H1 (cell line): ENCODE measurements at regions not wholly inside any gene's neighbourhood (a gene's known extent, or its start where the extent isn't known, plus 50 kb on each side); places are given as distances from the start of the nearest gene placed in this dataset.

Experiments
- CTCF ChIA-PET: fragments of 300-600 bp; sonication (Branson Sonifier 250); formaldehyde crosslinking; loops from one replicate; lab custom pipeline; 2021; ENCODE audit not compliant: partially characterized antibody; lab: Charles Lee
- POLR2A ChIA-PET: fragments of 300-600 bp; sonication (Branson Sonifier 250); formaldehyde crosslinking; loops from one replicate; lab custom pipeline; 2021; ENCODE audit warnings: inconsistent platforms; ENCODE audit not compliant: partially characterized antibody; lab: Charles Lee
- DNase-seq, 2 experiments: peaks; one replicate each; pipeline versions ENCODE4 v3.0.0 to v3.0.0-alpha.2; 2010 to 2022; ENCODE audit warnings: low spot score in 2 of 2, low read depth in 1 of 2, mixed read lengths in 1 of 2
- FAIRE-seq: peaks from 2 replicates; lab custom pipeline; 2011; peaks lifted over from hg19 to GRCh38; lab: Jason Lieb, UNC
- H2AFZ ChIP-seq: 2 replicates; pipeline ENCODE4 v1.8.1; 2012; ENCODE audit warnings: low read length, inconsistent platforms
- H2AK5ac ChIP-seq: 2 replicates; pipeline ENCODE4 v1.6.1; 2013; ENCODE audit warnings: low read depth, low read length
- H2BK120ac ChIP-seq: replicated peaks from 2 replicates; pipeline ENCODE3; 2013; ENCODE audit warnings: low read depth, low read length, inconsistent platforms
- H2BK12ac ChIP-seq: 2 replicates; pipeline ENCODE4 v1.6.1; 2013; ENCODE audit warnings: low read depth, low read length
- H2BK15ac ChIP-seq: 2 replicates; pipeline ENCODE4 v1.6.1; 2013; ENCODE audit warnings: low read length
- H2BK20ac ChIP-seq: 2 replicates; pipeline ENCODE4 v1.6.1; 2013; ENCODE audit warnings: low read length
- H2BK5ac ChIP-seq: 2 replicates; pipeline ENCODE4 v1.6.1; 2013; ENCODE audit warnings: low read depth, low read length
- H3K14ac ChIP-seq: 2 replicates; pipeline ENCODE4 v1.6.1; 2013; ENCODE audit warnings: inconsistent platforms; ENCODE audit not compliant: insufficient read length
- H3K18ac ChIP-seq: 2 replicates; pipeline ENCODE4 v1.6.1; 2013; ENCODE audit warnings: low read length; ENCODE audit errors: extremely low read depth
- H3K23ac ChIP-seq: 2 replicates; pipeline ENCODE4 v1.6.1; 2013; ENCODE audit warnings: inconsistent platforms; ENCODE audit not compliant: insufficient read length
- H3K23me2 ChIP-seq: 2 replicates; pipeline ENCODE4 v1.6.1; 2013; ENCODE audit warnings: low read depth, low read length
- H3K27ac ChIP-seq: 2 replicates; pipeline ENCODE4 v1.6.1; 2011; ENCODE audit warnings: low read depth, low read length, inconsistent platforms
- H3K27me3 ChIP-seq, 4 experiments: replicated peaks in 1 of 4; 1 replicate in 1 of 4; 2 replicates in 3 of 4; pipeline versions ENCODE4 v1.6.1 to v1.8.1; 2011 to 2013; ENCODE audit warnings: low read length in 3 of 4, mild to moderate bottlenecking in 3 of 4, inconsistent platforms in 2 of 4, mixed read lengths in 2 of 4, moderate library complexity in 1 of 4; ENCODE audit not compliant: control insufficient read depth in 3 of 4, insufficient read depth in 3 of 4; ENCODE audit errors: extremely low read depth in 1 of 4
- H3K36me3 ChIP-seq, 4 experiments: 2 replicates each; pipeline versions ENCODE4 v1.6.1 to v1.8.1; 2011 to 2013; ENCODE audit warnings: mild to moderate bottlenecking in 4 of 4, low read length in 3 of 4, moderate library complexity in 2 of 4, control low read depth in 1 of 4, inconsistent platforms in 1 of 4; ENCODE audit not compliant: insufficient read depth in 4 of 4, control insufficient read depth in 2 of 4
- H3K4ac ChIP-seq: replicated peaks from 2 replicates; pipeline ENCODE3; 2013; ENCODE audit warnings: low read length, low read depth, mixed read lengths, inconsistent platforms; ENCODE audit not compliant: insufficient read length
- H3K4me1 ChIP-seq, 4 experiments: replicated peaks in 1 of 4; 1 replicate in 1 of 4; 2 replicates in 3 of 4; pipeline versions ENCODE4 v1.6.1 to v1.8.1; 2011 to 2013; ENCODE audit warnings: low read length in 3 of 4, inconsistent platforms in 2 of 4, mixed read lengths in 1 of 4; ENCODE audit not compliant: insufficient read depth in 4 of 4, control insufficient read depth in 3 of 4
- H3K4me2 ChIP-seq, 2 experiments: 2 replicates each; pipeline versions ENCODE4 v1.6.1 to v1.8.1; 2011 to 2013; ENCODE audit warnings: low read depth in 2 of 2, low read length in 2 of 2, control low read depth in 1 of 2, inconsistent platforms in 1 of 2, mild to moderate bottlenecking in 1 of 2; ENCODE audit not compliant: insufficient read depth in 1 of 2
- H3K4me3 ChIP-seq, 4 experiments: fragments of 200-600, 300-600 bp in 1 of 4; sonication (generic), shearing (Covaris generic), sonication (Bioruptor Twin) in 1 of 4; 2 replicates each; pipeline versions ENCODE4 v1.5.1 to v1.8.1; 2011 to 2016; ENCODE audit warnings: low read length in 4 of 4, low read depth in 3 of 4, control low read depth in 2 of 4, inconsistent platforms in 2 of 4, mild to moderate bottlenecking in 2 of 4, mixed read lengths in 1 of 4, moderate library complexity in 1 of 4; ENCODE audit not compliant: insufficient read depth in 2 of 4; ENCODE audit errors: extremely low read depth in 1 of 4
- H3K56ac ChIP-seq: replicated peaks from 2 replicates; pipeline ENCODE3; 2013; ENCODE audit warnings: low read depth, mild to moderate bottlenecking, mixed read lengths, low read length, inconsistent platforms; ENCODE audit not compliant: insufficient read length
- H3K79me1 ChIP-seq: 2 replicates; pipeline ENCODE4 v1.6.1; 2013; ENCODE audit warnings: low read depth, low read length, control low read depth
- H3K79me2 ChIP-seq, 2 experiments: 2 replicates each; pipeline versions ENCODE4 v1.6.1 to v1.8.1; 2012 to 2013; ENCODE audit warnings: low read length in 2 of 2, mild to moderate bottlenecking in 2 of 2, inconsistent platforms in 1 of 2; ENCODE audit not compliant: insufficient read depth in 2 of 2, control insufficient read depth in 1 of 2
- H3K9ac ChIP-seq, 4 experiments: replicated peaks in 1 of 4; 1 replicate in 1 of 4; 2 replicates in 3 of 4; pipeline versions ENCODE4 v1.6.1 to v1.8.1; 2011 to 2013; ENCODE audit warnings: low read depth in 3 of 4, low read length in 3 of 4, control low read depth in 2 of 4, mild to moderate bottlenecking in 2 of 4, moderate library complexity in 2 of 4, inconsistent platforms in 1 of 4; ENCODE audit errors: extremely low read depth in 1 of 4
- H3K9me3 ChIP-seq, 2 experiments: 2 replicates each; pipeline versions ENCODE4 v1.6.1 to v1.8.1; 2012 to 2013; ENCODE audit warnings: mild to moderate bottlenecking in 2 of 2, moderate library complexity in 2 of 2, control low read depth in 1 of 2, inconsistent platforms in 1 of 2, low read depth in 1 of 2, low read length in 1 of 2, mixed read lengths in 1 of 2; ENCODE audit not compliant: insufficient read depth in 2 of 2
- H4K20me1 ChIP-seq, 2 experiments: replicated peaks in 1 of 2; 2 replicates each; pipeline versions ENCODE3 to v1.8.1; 2011 to 2013; ENCODE audit warnings: inconsistent platforms in 2 of 2, low read length in 2 of 2, mild to moderate bottlenecking in 1 of 2; ENCODE audit not compliant: insufficient read depth in 2 of 2, control insufficient read depth in 1 of 2
- H4K5ac ChIP-seq: 2 replicates; pipeline ENCODE4 v1.6.1; 2013; ENCODE audit warnings: low read length, low read depth, mixed read lengths, inconsistent platforms; ENCODE audit not compliant: insufficient read length
- H4K8ac ChIP-seq: 2 replicates; pipeline ENCODE4 v1.8.0; 2013; ENCODE audit warnings: mild to moderate bottlenecking, moderate library complexity, low read length, inconsistent platforms; ENCODE audit not compliant: insufficient read depth; ENCODE audit errors: extremely low read depth
- H4K91ac ChIP-seq: replicated peaks from 2 replicates; pipeline ENCODE3; 2013; ENCODE audit warnings: low read length, mixed read lengths, inconsistent platforms; ENCODE audit not compliant: insufficient read length
- BRCA1 ChIP-seq: IDR thresholded peaks from 2 replicates; pipeline ENCODE4 v1.6.1; 2012; ENCODE audit warnings: low read depth, low read length, improper control_type of control experiment
- CBX5 ChIP-seq: fragments of 300-800, 300-1000 bp; sonication (generic); IDR thresholded peaks from 2 replicates; pipeline ENCODE4 v1.7.1; 2016; ENCODE audit warnings: antibody characterized with exemption, low read length, low read depth
- JUN ChIP-seq: IDR thresholded peaks from 2 replicates; pipeline ENCODE4 v1.6.1; 2011; ENCODE audit warnings: low read depth, mild to moderate bottlenecking, improper control_type of control experiment, low read length
- POLR2A ChIP-seq, 2 experiments: IDR thresholded peaks; 1 replicate in 1 of 2; 2 replicates in 1 of 2; pipeline ENCODE4 v1.6.1; 2011; ENCODE audit warnings: low read depth in 2 of 2, low read length in 2 of 2, mild to moderate bottlenecking in 2 of 2; ENCODE audit errors: control extremely low read depth in 1 of 2
- RAD21 ChIP-seq, 2 experiments: IDR thresholded peaks in 1 of 2; conservative IDR thresholded peaks in 1 of 2; 2 replicates each; pipeline ENCODE4 v1.6.1; 2011; ENCODE audit warnings: low read depth in 2 of 2, low read length in 2 of 2, improper control_type of control experiment in 1 of 2, inconsistent platforms in 1 of 2, mild to moderate bottlenecking in 1 of 2, moderate library complexity in 1 of 2
- RBBP5 ChIP-seq: IDR thresholded peaks from 2 replicates; pipeline ENCODE4 v1.7.1; 2012; ENCODE audit warnings: low read depth, mild to moderate bottlenecking, inconsistent platforms, low read length, moderate library complexity, borderline replicate concordance
- RFX5 ChIP-seq: IDR thresholded peaks from 2 replicates; pipeline ENCODE4 v1.6.1; 2011; ENCODE audit warnings: low read depth, low read length, improper control_type of control experiment, borderline replicate concordance
- RNF2 ChIP-seq: fragments of 200-900, 300-1000 bp; sonication (generic); IDR thresholded peaks from 2 replicates; pipeline ENCODE4 v1.7.1; 2016; ENCODE audit warnings: borderline replicate concordance, low read depth, mild to moderate bottlenecking, antibody characterized with exemption, low read length; ENCODE audit not compliant: poor library complexity, severe bottlenecking; ENCODE audit errors: missing control alignments
- SAP30 ChIP-seq: fragments of 300-600 bp; sonication (generic); IDR thresholded peaks from 2 replicates; pipeline ENCODE4 v1.7.1; 2012; ENCODE audit warnings: low read length, moderate library complexity, mild to moderate bottlenecking, inconsistent platforms; ENCODE audit not compliant: insufficient read depth, insufficient replicate concordance
- SP4 ChIP-seq: IDR thresholded peaks from 2 replicates; pipeline ENCODE4 v1.6.1; 2012; ENCODE audit warnings: low read length, inconsistent platforms
- SRF ChIP-seq: IDR thresholded peaks from 2 replicates; pipeline ENCODE4 v1.6.1; 2011; ENCODE audit warnings: mild to moderate bottlenecking, low read depth, low read length, moderate library complexity
- TAF1 ChIP-seq: IDR thresholded peaks from 2 replicates; pipeline ENCODE4 v1.6.1; 2011; ENCODE audit warnings: mild to moderate bottlenecking, low read depth, low read length
- WGBS, 2 experiments: shearing (Covaris generic) in 1 of 2; methylation state at CpG; one replicate each; pipeline versions ENCODE4 v1.1.6 to v1.1.7; 2013 to 2015; ENCODE audit warnings: low lambda C conversion rate in 2 of 2, mixed read lengths in 2 of 2, inconsistent platforms in 1 of 2, low coverage in 1 of 2, missing lambda C conversion rate in 1 of 2; ENCODE audit not compliant: insufficient replicate concordance in 2 of 2, insufficient coverage in 1 of 2, insufficient read length in 1 of 2; ENCODE audit errors: extremely low coverage in 1 of 2, missing lambda C conversion rate in 1 of 2; 5-methylcytosine and 5-hydroxymethylcytosine counted together
- TF ChIP-seq, protein P1 (sequence below): IDR thresholded peaks from 2 replicates; pipeline ENCODE4 v1.6.1; 2011; ENCODE audit warnings: low read length, improper control_type of control experiment

DNA sequence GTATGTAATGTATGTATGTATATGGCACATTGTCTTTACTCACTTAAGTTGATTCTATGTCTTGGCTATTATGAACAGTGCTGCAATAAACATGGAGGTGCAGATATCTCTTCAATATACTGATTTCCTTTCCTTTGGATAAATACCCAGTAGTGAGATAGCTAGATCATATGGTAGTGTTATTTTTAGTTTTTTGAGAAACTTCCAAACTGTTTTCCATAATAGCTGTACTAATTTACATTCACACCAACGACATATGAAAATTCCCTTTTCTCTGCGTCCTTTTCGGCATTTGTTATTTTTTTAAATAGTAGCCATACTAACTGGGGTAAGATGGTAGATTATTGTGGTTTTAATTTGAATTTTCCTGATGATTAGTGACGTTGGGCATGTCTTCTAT, 445.6 kb downstream of the NFIB start:
- Histone ChIP-seq H3K27ac (no peak overlapping the region), H3K4me1 (no peaks in the 10 kb centered on the region), H4K91ac (no peak overlapping the region), H3K79me1 (no peaks in the 10 kb centered on the region), H2BK15ac (no peak overlapping the region), H3K4me2 (no peak overlapping the region), H2BK5ac (no peak overlapping the region), H3K23me2 (no peaks in the 10 kb centered on the region; the same call in 1 of the 2 replicates), H4K20me1 (no peaks in the 10 kb centered on the region), H2AK5ac (no peak overlapping the region), H3K14ac (no peak overlapping the region), H3K4me3 (no peak overlapping the region), H3K9ac (no peak overlapping the region), H2BK12ac (no peak overlapping the region), H3K56ac (no peak overlapping the region), H3K36me3 (no peaks in the 10 kb centered on the region), H3K4ac (no peak overlapping the region), H4K8ac (no peak overlapping the region), H3K9me3 (no peaks in the 10 kb centered on the region), H3K18ac (no peak overlapping the region), H2BK20ac (no peak overlapping the region), H4K5ac (no peak overlapping the region), H2AFZ (no peak overlapping the region), H3K23ac (no peak overlapping the region), H2BK120ac (no peak overlapping the region), H3K79me2 (no peaks in the 10 kb centered on the region), H3K27me3 (no peaks in the 10 kb centered on the region)
- POLR2A ChIA-PET: no interaction called here
- CTCF ChIA-PET: interaction anchor here (1.0 kb wide), 1 partner anchor 440 kb away, joined by 3 read pairs; no protein-coding TSS in a partner anchor
- DNase-seq (no peak), FAIRE-seq (no peak)
- 96% methylated on average over 4 of the region's 4 CpGs; no CpG with 5 or more reads in 1 of the 2 experiments for WGBS, 2 experiments
- TF ChIP-seq BRCA1: no peak
- no peak for TF ChIP-seq RBBP5
- no peak for TF ChIP-seq SAP30
- no peak for TF ChIP-seq RAD21 (IDR thresholded peaks at IDR 0.05 in 1 of 2, conservative IDR thresholded peaks at IDR 0.05 in 1 of 2; ENCODE audit: low read depth in 2 of 2, low read length in 2 of 2)
- TF ChIP-seq RNF2: no peak
- TF ChIP-seq CBX5: no peak
- TF ChIP-seq RFX5: no peak
- TF ChIP-seq, protein P1, sequence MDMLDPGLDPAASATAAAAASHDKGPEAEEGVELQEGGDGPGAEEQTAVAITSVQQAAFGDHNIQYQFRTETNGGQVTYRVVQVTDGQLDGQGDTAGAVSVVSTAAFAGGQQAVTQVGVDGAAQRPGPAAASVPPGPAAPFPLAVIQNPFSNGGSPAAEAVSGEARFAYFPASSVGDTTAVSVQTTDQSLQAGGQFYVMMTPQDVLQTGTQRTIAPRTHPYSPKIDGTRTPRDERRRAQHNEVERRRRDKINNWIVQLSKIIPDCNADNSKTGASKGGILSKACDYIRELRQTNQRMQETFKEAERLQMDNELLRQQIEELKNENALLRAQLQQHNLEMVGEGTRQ: no peak
- TF ChIP-seq TAF1: no peak
- no peak for TF ChIP-seq SRF
- TF ChIP-seq SP4: no peak
- TF ChIP-seq JUN: no peak
- no peak for TF ChIP-seq POLR2A (IDR thresholded peaks at IDR 0.05; ENCODE audit: control extremely low read depth in 1 of 2, low read depth in 2 of 2, low read length in 2 of 2)
